Stomach (tissue), 4 donors: ENCODE measurements at regions not wholly inside any gene's neighbourhood (a gene's known extent, or its start where the extent isn't known, plus 50 kb on each side); places are given as distances from the start of the nearest gene placed in this dataset.

Experiments used
- CTCF ChIP-seq, 7 experiments: fragments of 450-650 bp in 4 of 7; fragments of 200-600 bp in 3 of 7; sonication (generic) in 3 of 7; IDR thresholded peaks; one replicate each; pipeline ENCODE4 v1.5.1; 2016 to 2019; ENCODE audit warnings: antibody characterized with exemption in 7 of 7, control low read depth in 2 of 7, mild to moderate bottlenecking in 1 of 7
- POLR2A ChIP-seq, 4 donors: fragments of 450-650 bp; IDR thresholded peaks; one replicate each; pipeline ENCODE4 v1.6.1; 2016; ENCODE audit warnings: antibody characterized with exemption in 4 of 4, control low read depth in 2 of 4, mild to moderate bottlenecking in 1 of 4, moderate library complexity in 1 of 4
- POLR2AphosphoS5 ChIP-seq, 3 donors: sonication (generic); formaldehyde crosslinking; IDR thresholded peaks; one replicate each; pipeline ENCODE4 v1.6.1; 2016; ENCODE audit warnings: antibody characterized with exemption in 3 of 3

DNA sequence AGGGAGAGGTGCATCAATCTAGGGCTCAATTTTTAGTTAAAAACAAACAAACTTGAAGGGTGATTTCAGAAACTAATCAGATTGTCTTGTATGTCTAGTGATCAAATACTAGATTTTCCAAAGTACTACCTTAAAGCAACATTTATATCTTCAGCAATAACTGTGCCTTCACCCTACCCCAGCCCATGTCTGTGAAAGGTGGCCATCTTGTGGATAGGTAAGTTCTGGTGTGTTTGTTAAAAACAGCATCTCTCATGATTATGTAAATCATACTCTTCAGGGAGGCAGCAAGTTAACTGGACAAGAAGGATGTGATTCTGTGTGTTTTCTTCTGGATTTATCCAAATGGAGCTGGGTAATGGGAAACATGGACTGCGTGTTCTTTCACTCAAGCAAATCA is 81.4 kb upstream of the ACSL1 start:
- TF ChIP-seq CTCF (IDR thresholded peaks at IDR 0.05) (no peak), POLR2AphosphoS5 (IDR thresholded peaks at IDR 0.05) (no peak), POLR2A (IDR thresholded peaks at IDR 0.05) (no peak)
